ENCODE measurements at regions not wholly inside any gene's neighbourhood (a gene's known extent, or its start where the extent isn't known, plus 50 kb on each side); places are given as distances from the start of the nearest gene placed in this dataset.

GRCh38 chr14:46140445-46140844 is 511.1 kb downstream of the RPL10L start:
- TF ChIP-seq, protein P1, sequence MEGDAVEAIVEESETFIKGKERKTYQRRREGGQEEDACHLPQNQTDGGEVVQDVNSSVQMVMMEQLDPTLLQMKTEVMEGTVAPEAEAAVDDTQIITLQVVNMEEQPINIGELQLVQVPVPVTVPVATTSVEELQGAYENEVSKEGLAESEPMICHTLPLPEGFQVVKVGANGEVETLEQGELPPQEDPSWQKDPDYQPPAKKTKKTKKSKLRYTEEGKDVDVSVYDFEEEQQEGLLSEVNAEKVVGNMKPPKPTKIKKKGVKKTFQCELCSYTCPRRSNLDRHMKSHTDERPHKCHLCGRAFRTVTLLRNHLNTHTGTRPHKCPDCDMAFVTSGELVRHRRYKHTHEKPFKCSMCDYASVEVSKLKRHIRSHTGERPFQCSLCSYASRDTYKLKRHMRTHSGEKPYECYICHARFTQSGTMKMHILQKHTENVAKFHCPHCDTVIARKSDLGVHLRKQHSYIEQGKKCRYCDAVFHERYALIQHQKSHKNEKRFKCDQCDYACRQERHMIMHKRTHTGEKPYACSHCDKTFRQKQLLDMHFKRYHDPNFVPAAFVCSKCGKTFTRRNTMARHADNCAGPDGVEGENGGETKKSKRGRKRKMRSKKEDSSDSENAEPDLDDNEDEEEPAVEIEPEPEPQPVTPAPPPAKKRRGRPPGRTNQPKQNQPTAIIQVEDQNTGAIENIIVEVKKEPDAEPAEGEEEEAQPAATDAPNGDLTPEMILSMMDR (IDR thresholded peaks at IDR 0.05; ENCODE audit: borderline replicate concordance, extremely low read depth, low read length, poor library complexity, severe bottlenecking): no peak
- TF ChIP-seq EZH2 (IDR thresholded peaks at IDR 0.05; ENCODE audit: borderline replicate concordance, low read depth, low read length, severe bottlenecking): no peak
